ENCODE measurements at regions not wholly inside any gene's neighbourhood (a gene's known extent, or its start where the extent isn't known, plus 50 kb on each side); places are given as distances from the start of the nearest gene placed in this dataset.

GRCh38 chr10:29916669-29917068 is 142.7 kb downstream of the JCAD start:
- H3K4me3 ChIP-seq: no peak overlapping the region
- H3K4me1 ChIP-seq (replicated peaks in 1 of 2; ENCODE audit: control insufficient read depth in 2 of 2, insufficient read depth in 2 of 2, low read length in 2 of 2): no peaks in the 10 kb centered on the region
- H3K36me3 ChIP-seq (ENCODE audit: control insufficient read depth, insufficient read depth, low read length): no peaks in the 10 kb centered on the region
- H3K27me3 ChIP-seq (ENCODE audit: control insufficient read depth in 2 of 2, insufficient read depth in 2 of 2, low read length in 2 of 2): peaks cover 3 to 15% of the 10 kb centered on the region in 2 experiments; a peak in 4 of 5 replicates
- 0% methylated on average over 4 of the region's 4 CpGs for WGBS (ENCODE audit: insufficient coverage, low coverage, missing lambda C conversion rate)
- DNase-seq (ENCODE audit: extremely low read depth in 1 of 4, low spot score in 3 of 4): no peak
- ChIA-PET CTCF (ENCODE audit: low intra/inter-chr PET ratio) (no interaction called here), POLR2A (interaction anchor here (0.7 kb wide), 1 partner anchor 15 kb away, joined by 4 read pairs; no protein-coding TSS in a partner anchor)
- no peaks in the 10 kb centered on the region for H3K9me1 ChIP-seq (ENCODE audit: control insufficient read depth, insufficient read depth, low read length)
- in situ Hi-C loops (cut with MboI) (no loop called here), intact Hi-C loops (cut with micrococcal nuclease) (no loop called here)
- no peak overlapping the region for H2AFZ ChIP-seq (ENCODE audit: low read depth, low read length)
- H3K9me3 ChIP-seq (replicated peaks; ENCODE audit: control insufficient read depth, insufficient read depth, low read depth, low read length): no peaks in the 10 kb centered on the region
- no peak for FAIRE-seq
- BruUV-seq (replicated peaks): no TSS peak
- no peak overlapping the region for H3K9ac ChIP-seq (ENCODE audit: insufficient read depth in 1 of 2, low read depth in 2 of 2, low read length in 2 of 2)
- no peak for ATAC-seq
- no peak overlapping the region for H3K4me2 ChIP-seq (ENCODE audit: insufficient read depth, low read length)
- no peaks in the 10 kb centered on the region for H3K79me2 ChIP-seq (ENCODE audit: control insufficient read depth, insufficient read depth, low read length)
- no peaks in the 10 kb centered on the region for H4K20me1 ChIP-seq (replicated peaks; ENCODE audit: control insufficient read depth, insufficient read depth, low read length)
- no peak overlapping the region for H3K27ac ChIP-seq (ENCODE audit: extremely low read depth, low read depth, low read length)
- TF ChIP-seq SMAD1 (IDR thresholded peaks at IDR 0.05; ENCODE audit: low read depth, low read length, partially characterized antibody): no peak
- TF ChIP-seq FOXA1 (IDR thresholded peaks at IDR 0.05; ENCODE audit: borderline replicate concordance): no peak
- TF ChIP-seq MTA1 (IDR thresholded peaks at IDR 0.05; ENCODE audit: borderline replicate concordance): no peak
- no peak for TF ChIP-seq MECOM (CRISPR knock-in tag; IDR thresholded peaks at IDR 0.05)
- no peak for TF ChIP-seq SAFB (IDR thresholded peaks at IDR 0.05; ENCODE audit: borderline replicate concordance, low read depth, low read length)
- TF ChIP-seq RNF219 (CRISPR knock-in tag; IDR thresholded peaks at IDR 0.05): no peak
- no peak for TF ChIP-seq CLOCK (CRISPR knock-in tag; IDR thresholded peaks at IDR 0.05; ENCODE audit: borderline replicate concordance)
- TF ChIP-seq ZNF408 (CRISPR knock-in tag; IDR thresholded peaks at IDR 0.05; ENCODE audit: low read depth): no peak
- TF ChIP-seq U2AF2 (optimal IDR thresholded peaks at IDR 0.05; ENCODE audit: low read depth, low read length): no peak
- no peak for TF ChIP-seq SMARCA5 (IDR thresholded peaks at IDR 0.05)
- TF ChIP-seq SRSF9 (IDR thresholded peaks at IDR 0.05; ENCODE audit: borderline replicate concordance, low read depth, low read length): no peak
- TF ChIP-seq MYC (IDR thresholded peaks at IDR 0.05; ENCODE audit: low read depth, low read length): no peak
- TF ChIP-seq MYC (CRISPR knock-in tag; IDR thresholded peaks at IDR 0.05; ENCODE audit: borderline replicate concordance, low read depth): no peak
- TF ChIP-seq PRDM10 (IDR thresholded peaks at IDR 0.05; ENCODE audit: partially characterized antibody): no peak
- no peak for TF ChIP-seq XRCC5 (IDR thresholded peaks at IDR 0.05; ENCODE audit: low read depth, low read length)
- TF ChIP-seq HDAC3 (IDR thresholded peaks at IDR 0.05; ENCODE audit: borderline replicate concordance, partially characterized antibody): no peak

Measured in K562 (cell line).